Gastrocnemius medialis (tissue), 4 donors: ENCODE measurements at regions not wholly inside any gene's neighbourhood (a gene's known extent, or its start where the extent isn't known, plus 50 kb on each side); places are given as distances from the start of the nearest gene placed in this dataset.

Experiments
- POLR2A ChIP-seq, 2 donors: fragments of 450-650 bp; IDR thresholded peaks; one replicate each; pipeline ENCODE4 v1.6.1; 2017; ENCODE audit warnings: antibody characterized with exemption in 2 of 2, mild to moderate bottlenecking in 2 of 2, moderate library complexity in 2 of 2
- TF ChIP-seq, protein P1 (sequence below), 5 experiments: fragments of 450-650 bp in 3 of 5; fragments of 200-600 bp in 2 of 5; sonication (generic) in 2 of 5; IDR thresholded peaks in 4 of 5; conservative IDR thresholded peaks in 1 of 5; 1 replicate in 4 of 5; 2 replicates in 1 of 5; pipeline ENCODE4 v1.5.1; 2016 to 2019; ENCODE audit warnings: antibody characterized with exemption in 5 of 5, mild to moderate bottlenecking in 3 of 5, moderate library complexity in 3 of 5

DNA sequence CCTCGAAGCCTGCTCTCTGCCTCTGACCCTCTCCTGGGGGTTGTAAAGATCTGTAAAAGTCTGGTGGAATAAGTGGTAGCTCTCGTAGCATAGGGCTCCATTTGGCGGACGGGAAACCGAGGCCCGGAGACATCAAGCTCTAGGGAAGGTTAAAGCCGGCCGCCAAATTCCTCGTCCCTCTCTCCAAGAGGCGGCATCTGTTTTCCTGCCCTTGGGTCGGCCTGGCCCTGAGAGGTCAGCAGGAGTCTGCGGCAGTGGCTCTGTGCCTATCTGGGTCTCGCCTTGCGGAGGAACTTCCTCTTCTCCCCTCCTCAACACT, 72.4 kb downstream of the TEX51 start:
- TF ChIP-seq, protein P1, sequence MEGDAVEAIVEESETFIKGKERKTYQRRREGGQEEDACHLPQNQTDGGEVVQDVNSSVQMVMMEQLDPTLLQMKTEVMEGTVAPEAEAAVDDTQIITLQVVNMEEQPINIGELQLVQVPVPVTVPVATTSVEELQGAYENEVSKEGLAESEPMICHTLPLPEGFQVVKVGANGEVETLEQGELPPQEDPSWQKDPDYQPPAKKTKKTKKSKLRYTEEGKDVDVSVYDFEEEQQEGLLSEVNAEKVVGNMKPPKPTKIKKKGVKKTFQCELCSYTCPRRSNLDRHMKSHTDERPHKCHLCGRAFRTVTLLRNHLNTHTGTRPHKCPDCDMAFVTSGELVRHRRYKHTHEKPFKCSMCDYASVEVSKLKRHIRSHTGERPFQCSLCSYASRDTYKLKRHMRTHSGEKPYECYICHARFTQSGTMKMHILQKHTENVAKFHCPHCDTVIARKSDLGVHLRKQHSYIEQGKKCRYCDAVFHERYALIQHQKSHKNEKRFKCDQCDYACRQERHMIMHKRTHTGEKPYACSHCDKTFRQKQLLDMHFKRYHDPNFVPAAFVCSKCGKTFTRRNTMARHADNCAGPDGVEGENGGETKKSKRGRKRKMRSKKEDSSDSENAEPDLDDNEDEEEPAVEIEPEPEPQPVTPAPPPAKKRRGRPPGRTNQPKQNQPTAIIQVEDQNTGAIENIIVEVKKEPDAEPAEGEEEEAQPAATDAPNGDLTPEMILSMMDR (IDR thresholded peaks at IDR 0.05 in 4 of 5, conservative IDR thresholded peaks at IDR 0.05 in 1 of 5), result no peak
- no peak for TF ChIP-seq POLR2A (IDR thresholded peaks at IDR 0.05)
